Mesothelial cell of epicardium (in vitro differentiated cells): ENCODE measurements at regions not wholly inside any gene's neighbourhood (a gene's known extent, or its start where the extent isn't known, plus 50 kb on each side); places are given as distances from the start of the nearest gene placed in this dataset.

ENCODE experiments used
- DNase-seq, 2 experiments: peaks; one replicate each; pipeline ENCODE4 v3.0.0; 2021; ENCODE audit warnings: low spot score in 2 of 2; ENCODE audit not compliant: unreplicated experiment in 2 of 2
- H3K27ac Mint-ChIP-seq: 2 replicates; pipeline ENCODE4 v1.8.0; 2021; ENCODE audit warnings: mixed read lengths
- H3K27me3 Mint-ChIP-seq: 2 replicates; pipeline ENCODE4 v1.8.0; 2021; ENCODE audit warnings: low read depth, mixed read lengths
- H3K36me3 Mint-ChIP-seq: 2 replicates; pipeline ENCODE4 v1.8.0; 2021; ENCODE audit warnings: mixed read lengths
- H3K4me1 Mint-ChIP-seq: 2 replicates; pipeline ENCODE4 v1.8.0; 2021; ENCODE audit warnings: mixed read lengths
- H3K4me3 Mint-ChIP-seq: 2 replicates; pipeline ENCODE4 v1.8.0; 2021; ENCODE audit warnings: mild to moderate bottlenecking, moderate library complexity, mixed read lengths
- H3K9me3 Mint-ChIP-seq: 2 replicates; pipeline ENCODE4 v1.8.0; 2021; ENCODE audit warnings: mixed read lengths
- TF ChIP-seq, protein P1 (sequence below): fragments of 200-600 bp; sonication (generic); IDR thresholded peaks from one replicate; pipeline ENCODE4 v1.5.0; 2021; ENCODE audit warnings: antibody characterized with exemption; ENCODE audit not compliant: unreplicated experiment

DNA sequence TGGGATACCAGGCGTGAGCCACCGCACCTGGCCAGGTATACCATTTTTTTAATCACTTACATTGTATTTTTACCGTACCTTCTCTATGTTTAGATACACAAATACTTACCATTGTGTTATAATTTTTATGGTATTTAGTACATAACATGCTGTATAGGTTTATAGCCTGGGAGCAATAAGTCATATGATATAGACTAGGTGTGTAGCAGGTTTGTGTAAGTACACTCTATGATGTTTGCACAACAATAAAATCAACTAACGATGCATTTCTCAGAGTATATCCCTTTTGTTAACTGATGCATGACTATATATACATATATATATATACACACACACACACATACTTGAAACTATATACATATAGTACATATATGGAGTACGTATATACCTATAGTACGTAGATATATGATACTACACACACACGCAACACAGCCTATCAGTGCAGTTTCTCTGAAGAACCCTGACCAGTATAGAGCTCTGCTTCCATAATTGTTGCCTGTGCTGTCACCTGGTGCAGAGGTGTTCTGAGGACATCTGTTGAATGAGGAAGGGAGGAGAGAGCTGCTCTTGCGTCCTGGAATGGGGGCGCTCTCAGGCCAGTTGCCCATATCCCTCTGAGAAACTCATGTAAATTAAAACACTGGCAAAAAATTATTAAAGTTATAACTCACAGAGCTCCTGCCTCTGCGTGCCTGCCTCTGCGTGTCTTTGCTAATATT, 315.3 kb downstream of the FGFR2 start:
- TF ChIP-seq, protein P1, sequence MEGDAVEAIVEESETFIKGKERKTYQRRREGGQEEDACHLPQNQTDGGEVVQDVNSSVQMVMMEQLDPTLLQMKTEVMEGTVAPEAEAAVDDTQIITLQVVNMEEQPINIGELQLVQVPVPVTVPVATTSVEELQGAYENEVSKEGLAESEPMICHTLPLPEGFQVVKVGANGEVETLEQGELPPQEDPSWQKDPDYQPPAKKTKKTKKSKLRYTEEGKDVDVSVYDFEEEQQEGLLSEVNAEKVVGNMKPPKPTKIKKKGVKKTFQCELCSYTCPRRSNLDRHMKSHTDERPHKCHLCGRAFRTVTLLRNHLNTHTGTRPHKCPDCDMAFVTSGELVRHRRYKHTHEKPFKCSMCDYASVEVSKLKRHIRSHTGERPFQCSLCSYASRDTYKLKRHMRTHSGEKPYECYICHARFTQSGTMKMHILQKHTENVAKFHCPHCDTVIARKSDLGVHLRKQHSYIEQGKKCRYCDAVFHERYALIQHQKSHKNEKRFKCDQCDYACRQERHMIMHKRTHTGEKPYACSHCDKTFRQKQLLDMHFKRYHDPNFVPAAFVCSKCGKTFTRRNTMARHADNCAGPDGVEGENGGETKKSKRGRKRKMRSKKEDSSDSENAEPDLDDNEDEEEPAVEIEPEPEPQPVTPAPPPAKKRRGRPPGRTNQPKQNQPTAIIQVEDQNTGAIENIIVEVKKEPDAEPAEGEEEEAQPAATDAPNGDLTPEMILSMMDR: no peak
- H3K9me3 Mint-ChIP-seq: peaks cover 4% of the 10 kb centered on the region

DNA sequence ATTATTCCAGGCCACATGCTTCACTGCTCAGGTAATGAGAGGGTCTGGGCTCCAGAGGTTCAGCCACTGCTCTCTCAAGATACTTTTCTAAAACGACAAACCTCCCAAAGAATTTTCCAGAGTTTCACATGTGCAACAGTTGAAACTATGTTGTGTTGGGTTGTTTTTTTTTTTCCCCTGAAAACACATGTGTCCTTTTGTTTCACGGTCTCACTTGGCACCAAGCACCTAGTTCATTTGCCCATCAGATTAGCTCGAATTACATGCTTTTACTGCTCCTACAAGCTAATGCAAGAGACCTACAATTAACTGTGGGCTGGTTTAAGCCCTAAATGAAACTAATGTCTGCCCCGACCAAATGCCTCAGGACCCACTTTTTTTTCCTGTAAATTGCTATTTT, 313.3 kb downstream of the FGFR2 start:
- TF ChIP-seq, protein P1: no peak
- no peaks in the 10 kb centered on the region for H3K9me3 Mint-ChIP-seq
- peak overlapping the region; percentile 83 for H3K27ac Mint-ChIP-seq
- H3K36me3 Mint-ChIP-seq: no peaks in the 10 kb centered on the region
- H3K27me3 Mint-ChIP-seq: no peaks in the 10 kb centered on the region
- no peak overlapping the region for H3K4me3 Mint-ChIP-seq
- no peak for DNase-seq
- H3K4me1 Mint-ChIP-seq: peaks cover 34% of the 10 kb centered on the region

More for the DNA sequence above, 315.3 kb downstream of the FGFR2 start:
- H3K27me3 Mint-ChIP-seq: no peaks in the 10 kb centered on the region
- no peaks in the 10 kb centered on the region for H3K36me3 Mint-ChIP-seq
- H3K4me3 Mint-ChIP-seq: no peak overlapping the region
- H3K27ac Mint-ChIP-seq: no peak overlapping the region
- DNase-seq: no peak
- H3K4me1 Mint-ChIP-seq: peaks cover 31% of the 10 kb centered on the region

DNA sequence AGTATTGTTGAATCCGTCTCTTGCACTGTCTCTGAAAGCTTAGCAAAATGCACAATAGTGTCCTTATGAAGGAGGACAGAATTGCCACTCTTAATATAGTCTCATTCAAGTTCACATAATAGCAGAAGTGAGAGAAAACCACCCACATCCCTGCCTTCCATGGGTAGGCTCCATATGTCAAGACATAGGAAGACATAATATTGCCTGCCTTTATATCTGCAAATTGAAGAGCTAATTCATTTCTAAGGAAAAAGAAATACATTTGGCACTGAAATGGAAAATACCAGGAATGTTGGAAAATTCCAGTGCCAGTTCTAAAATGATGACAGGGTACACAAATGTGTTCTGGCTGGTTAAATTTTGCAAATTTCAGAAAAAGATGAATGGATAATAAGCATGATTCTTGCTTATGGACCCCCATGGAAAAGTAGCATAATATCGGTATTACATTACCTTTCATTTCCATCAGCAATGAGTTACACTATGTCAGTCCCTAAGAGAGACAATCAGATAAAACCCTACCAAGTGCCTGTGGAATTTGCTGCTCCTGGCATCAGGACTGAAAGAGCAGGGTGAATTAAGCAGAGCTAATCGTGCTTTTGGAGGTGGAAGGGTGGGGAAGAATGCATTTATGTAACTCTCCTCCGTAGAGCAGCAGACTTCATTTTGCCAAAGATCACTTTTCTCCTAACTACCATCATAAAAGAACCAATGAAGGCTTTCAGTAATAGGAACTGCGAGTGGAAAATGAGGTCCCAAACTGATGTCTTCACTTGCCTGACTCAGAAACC, 312.6 kb downstream of the FGFR2 start:
- H3K4me3 Mint-ChIP-seq: no peak overlapping the region
- no peak for DNase-seq
- H3K9me3 Mint-ChIP-seq: no peaks in the 10 kb centered on the region
- TF ChIP-seq, protein P1: no peak
- H3K4me1 Mint-ChIP-seq: peaks cover 33% of the 10 kb centered on the region
- no peaks in the 10 kb centered on the region for H3K36me3 Mint-ChIP-seq
- peak overlapping the region; percentile 83 for H3K27ac Mint-ChIP-seq
- H3K27me3 Mint-ChIP-seq: no peaks in the 10 kb centered on the region

DNA sequence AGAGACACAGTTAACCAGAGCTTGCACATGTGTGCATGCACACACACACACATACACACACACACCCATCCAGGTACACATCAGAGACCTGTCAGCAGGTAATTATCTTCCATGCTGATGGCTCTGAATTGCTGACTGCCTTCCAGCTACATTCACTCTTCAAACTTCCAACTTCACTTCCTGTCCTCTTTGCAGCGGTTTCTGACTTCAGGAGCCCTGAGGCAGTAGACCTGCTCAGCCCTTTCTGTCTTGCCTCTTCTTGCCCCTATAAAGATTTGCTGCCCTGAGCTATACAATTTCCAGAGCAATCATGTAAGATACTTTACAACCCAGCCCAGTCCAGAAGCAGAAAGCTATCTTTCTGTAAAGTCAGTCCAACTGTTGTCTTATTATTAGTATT, 310.2 kb downstream of the FGFR2 start:
- no peak for DNase-seq
- H3K27ac Mint-ChIP-seq: no peak overlapping the region
- H3K9me3 Mint-ChIP-seq: no peaks in the 10 kb centered on the region
- H3K4me3 Mint-ChIP-seq: no peak overlapping the region
- TF ChIP-seq, protein P1: no peak
- no peaks in the 10 kb centered on the region for H3K36me3 Mint-ChIP-seq
- H3K27me3 Mint-ChIP-seq: no peaks in the 10 kb centered on the region
- peaks cover 47% of the 10 kb centered on the region for H3K4me1 Mint-ChIP-seq

DNA sequence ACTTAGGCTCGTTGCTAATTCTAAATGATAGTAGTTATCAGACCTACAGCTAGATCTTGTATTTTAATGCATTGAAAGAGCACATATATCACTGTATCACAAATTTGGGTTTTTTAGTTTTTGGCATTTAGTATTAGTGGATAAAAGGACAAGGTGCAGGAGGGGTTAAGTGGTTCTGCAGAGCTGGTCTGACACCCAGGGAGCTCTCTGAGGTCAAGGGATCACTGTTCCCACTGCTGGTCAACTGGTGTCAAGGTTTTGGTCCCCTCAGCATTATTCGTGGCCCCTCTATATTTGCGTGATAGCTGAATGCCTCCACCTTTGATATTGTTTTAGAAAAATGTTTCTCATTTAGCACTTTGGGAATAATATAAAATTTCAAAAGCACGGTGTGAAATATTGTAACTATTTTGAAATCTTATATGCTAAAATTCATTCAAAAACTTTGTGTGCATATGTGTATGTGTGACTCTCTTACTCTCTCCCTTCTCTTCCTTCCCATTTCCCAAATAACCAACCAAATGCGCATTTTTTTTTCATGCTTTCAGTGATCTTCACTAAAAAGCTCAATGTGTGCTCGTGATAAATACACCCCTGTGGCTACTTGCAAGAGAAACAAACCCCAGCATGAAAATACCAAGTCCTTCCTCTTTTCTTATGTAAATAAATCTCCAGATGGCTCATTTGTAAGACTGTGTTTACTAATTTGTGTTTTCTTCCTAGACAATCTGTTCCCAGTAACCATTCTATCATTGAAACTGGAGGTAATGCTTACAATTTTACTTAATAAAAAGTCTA, 309.2 kb downstream of the FGFR2 start:
- no peak for DNase-seq
- TF ChIP-seq, protein P1: no peak
- Mint-ChIP-seq H3K9me3 (no peaks in the 10 kb centered on the region), H3K4me3 (no peak overlapping the region), H3K27me3 (no peaks in the 10 kb centered on the region), H3K36me3 (no peaks in the 10 kb centered on the region), H3K27ac (no peak overlapping the region), H3K4me1 (peaks cover 51% of the 10 kb centered on the region)
